ENCODE measurements at regions not wholly inside any gene's neighbourhood (a gene's known extent, or its start where the extent isn't known, plus 50 kb on each side); places are given as distances from the start of the nearest gene placed in this dataset.

- FAIRE-seq (no peak), DNase-seq (ENCODE audit: low read depth in 1 of 2, low spot score in 2 of 2) (no peak)
- H3K4me1 ChIP-seq (replicated peaks in 1 of 4; ENCODE audit: control insufficient read depth in 3 of 4, insufficient read depth in 4 of 4, low read length in 3 of 4), result peaks cover 0 to 3% (median 1%) of the 10 kb centered on the region in 4 experiments; a peak in 4 of 7 replicates
- H3K27ac ChIP-seq (ENCODE audit: low read depth, low read length), result no peak overlapping the region
- H3K23ac ChIP-seq (ENCODE audit: insufficient read length), result no peak overlapping the region
- H2BK120ac ChIP-seq (replicated peaks; ENCODE audit: low read depth, low read length), result no peak overlapping the region
- H3K23me2 ChIP-seq (ENCODE audit: low read depth, low read length), result 0 out of 2 replicates have a peak, but pooled peaks cover 2% of the 10 kb centered on the region
- no peak overlapping the region for H3K4me2 ChIP-seq (ENCODE audit: insufficient read depth in 1 of 2, low read depth in 2 of 2, low read length in 2 of 2)
- H3K14ac ChIP-seq (ENCODE audit: insufficient read length), result no peak overlapping the region
- no peak overlapping the region for H2BK20ac ChIP-seq (ENCODE audit: low read length)
- 89% methylated on average over 1 of the region's 1 CpG; no CpG with 5 or more reads in 1 of the 2 experiments for WGBS, 2 experiments (ENCODE audit: extremely low coverage in 1 of 2, insufficient coverage in 1 of 2, insufficient read length in 1 of 2, insufficient replicate concordance in 2 of 2, low coverage in 1 of 2, low lambda C conversion rate in 2 of 2, missing lambda C conversion rate in 1 of 2)
- no peak overlapping the region for H3K4ac ChIP-seq (replicated peaks; ENCODE audit: insufficient read length, low read depth, low read length)
- no peak overlapping the region for H2BK12ac ChIP-seq (ENCODE audit: low read depth, low read length)
- H3K9me3 ChIP-seq (ENCODE audit: insufficient read depth in 2 of 2, low read depth in 1 of 2, low read length in 1 of 2), result peaks cover 15 to 21% of the 10 kb centered on the region in 2 experiments
- peaks cover 0 to under 1% (median 0%) of the 10 kb centered on the region in 4 experiments; a peak in 1 of 8 replicates for H3K36me3 ChIP-seq (ENCODE audit: control insufficient read depth in 2 of 4, insufficient read depth in 4 of 4, low read length in 3 of 4)
- H2AFZ ChIP-seq (ENCODE audit: low read length), result no peak overlapping the region
- H3K4me3 ChIP-seq (ENCODE audit: extremely low read depth in 1 of 4, insufficient read depth in 2 of 4, low read depth in 3 of 4, low read length in 4 of 4), result no peak overlapping the region
- ChIA-PET POLR2A (ENCODE audit: partially characterized antibody) (no interaction called here), CTCF (ENCODE audit: partially characterized antibody) (interaction anchor here (2.3 kb wide), 1 partner anchor 22 kb away, joined by 5 read pairs; no protein-coding TSS in a partner anchor)
- no peak overlapping the region for H3K9ac ChIP-seq (replicated peaks in 1 of 4; ENCODE audit: extremely low read depth in 1 of 4, low read depth in 3 of 4, low read length in 3 of 4)
- no peaks in the 10 kb centered on the region for H3K27me3 ChIP-seq (replicated peaks in 1 of 4; ENCODE audit: control insufficient read depth in 3 of 4, extremely low read depth in 1 of 4, insufficient read depth in 3 of 4, low read length in 3 of 4)
- no peak overlapping the region for H3K18ac ChIP-seq (ENCODE audit: extremely low read depth, low read length)
- no peak overlapping the region for H3K56ac ChIP-seq (replicated peaks; ENCODE audit: insufficient read length, low read depth, low read length)
- H4K5ac ChIP-seq (ENCODE audit: insufficient read length, low read depth, low read length), result no peak overlapping the region
- H4K20me1 ChIP-seq (replicated peaks in 1 of 2; ENCODE audit: control insufficient read depth in 1 of 2, insufficient read depth in 2 of 2, low read length in 2 of 2), result no peaks in the 10 kb centered on the region
- no peaks in the 10 kb centered on the region for H3K79me1 ChIP-seq (ENCODE audit: low read depth, low read length)
- no peak overlapping the region for H2BK5ac ChIP-seq (ENCODE audit: low read depth, low read length)
- no peaks in the 10 kb centered on the region for H3K79me2 ChIP-seq (ENCODE audit: control insufficient read depth in 1 of 2, insufficient read depth in 2 of 2, low read length in 2 of 2)
- H2BK15ac ChIP-seq (ENCODE audit: low read length), result no peak overlapping the region
- H2AK5ac ChIP-seq (ENCODE audit: low read depth, low read length), result no peak overlapping the region
- H4K8ac ChIP-seq (ENCODE audit: extremely low read depth, insufficient read depth, low read length), result no peak overlapping the region
- H4K91ac ChIP-seq (replicated peaks; ENCODE audit: insufficient read length, low read length), result no peak overlapping the region
- TF ChIP-seq HDAC2 (IDR thresholded peaks at IDR 0.05; ENCODE audit: borderline replicate concordance in 1 of 2, low read depth in 2 of 2, low read length in 2 of 2) (no peak), JUN (IDR thresholded peaks at IDR 0.05; ENCODE audit: low read depth, low read length) (no peak), KDM5A (IDR thresholded peaks at IDR 0.05; ENCODE audit: low read length) (no peak), EP300 (IDR thresholded peaks at IDR 0.05; ENCODE audit: borderline replicate concordance in 1 of 2, low read depth in 2 of 2, low read length in 2 of 2) (no peak), SAP30 (IDR thresholded peaks at IDR 0.05; ENCODE audit: insufficient read depth, insufficient replicate concordance, low read length) (no peak), FOSL1 (IDR thresholded peaks at IDR 0.05; ENCODE audit: insufficient read depth, low read depth, low read length) (no peak), BRCA1 (IDR thresholded peaks at IDR 0.05; ENCODE audit: low read depth, low read length) (no peak), KDM1A (IDR thresholded peaks at IDR 0.05; ENCODE audit: borderline replicate concordance, low read length) (no peak), GTF2F1 (IDR thresholded peaks at IDR 0.05; ENCODE audit: borderline replicate concordance, low read depth, low read length) (no peak)
Observed at GRCh38 chr3:26279091-26279490, 343.5 kb upstream of the LRRC3B start.
